ENCODE measurements at regions not wholly inside any gene's neighbourhood (a gene's known extent, or its start where the extent isn't known, plus 50 kb on each side); places are given as distances from the start of the nearest gene placed in this dataset.
A peak's percentile ranks its signal among the peaks of the same experiment; 100 is the strongest.
"Not testable (repeated sequence)": the region's sequence is repeated elsewhere in the genome, so short reads cannot be mapped to it uniquely, and the experiment has no call there.

GRCh38 chr6:135667691-135668455, 170.3 kb upstream of the AHI1 start:
- peaks cover 0 to 15% of the 10 kb centered on the region in 2 donors for H3K9me3 Mint-ChIP-seq
- peak overlapping the region in 1 of 2 donors; percentile 28 for H3K27ac Mint-ChIP-seq
- no peak for ATAC-seq
- peaks cover 0 to 11% of the 10 kb centered on the region in 2 donors for H3K36me3 Mint-ChIP-seq
- DNase-seq (ENCODE audit: low spot score in 2 of 2), result no peak

DNA sequence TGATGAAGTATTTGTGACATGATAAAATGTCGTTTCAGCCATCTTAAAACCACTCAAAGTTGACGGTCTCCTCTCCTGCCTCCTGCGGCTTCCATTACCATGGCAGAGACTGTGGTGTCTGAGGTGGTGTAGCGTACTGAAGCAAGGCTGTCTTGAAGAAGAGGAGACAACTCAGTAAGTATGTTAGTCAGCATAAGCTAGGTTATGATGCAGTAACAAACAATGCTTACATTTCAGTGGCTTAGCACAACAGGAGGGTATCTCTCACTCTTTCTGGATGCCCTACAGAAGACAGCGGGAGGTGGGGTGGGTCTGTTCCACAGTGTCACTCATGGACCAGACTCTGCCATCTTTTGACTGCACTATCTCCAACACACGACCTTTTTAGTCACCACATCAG, 174.7 kb upstream of the AHI1 start:
- H3K9me3 Mint-ChIP-seq, result peaks cover 0 to 5% of the 10 kb centered on the region in 2 donors
- H3K36me3 Mint-ChIP-seq, result peaks cover 0 to 11% of the 10 kb centered on the region in 2 donors
- H3K27ac Mint-ChIP-seq, result no peak overlapping the region
- DNase-seq (ENCODE audit: low spot score in 2 of 2) (no peak), ATAC-seq (no peak)

GRCh38 chr6:135673501-135674309, 176.2 kb upstream of the AHI1 start:
- peak overlapping the region; percentile 5 to 81 for H3K27ac Mint-ChIP-seq
- peaks cover 0 to 5% of the 10 kb centered on the region in 2 donors for H3K9me3 Mint-ChIP-seq
- peaks cover 0 to 11% of the 10 kb centered on the region in 2 donors for H3K36me3 Mint-ChIP-seq
- ATAC-seq, result peak; percentile 34 to 57
- DNase-seq (ENCODE audit: low spot score in 2 of 2), result no peak

DNA sequence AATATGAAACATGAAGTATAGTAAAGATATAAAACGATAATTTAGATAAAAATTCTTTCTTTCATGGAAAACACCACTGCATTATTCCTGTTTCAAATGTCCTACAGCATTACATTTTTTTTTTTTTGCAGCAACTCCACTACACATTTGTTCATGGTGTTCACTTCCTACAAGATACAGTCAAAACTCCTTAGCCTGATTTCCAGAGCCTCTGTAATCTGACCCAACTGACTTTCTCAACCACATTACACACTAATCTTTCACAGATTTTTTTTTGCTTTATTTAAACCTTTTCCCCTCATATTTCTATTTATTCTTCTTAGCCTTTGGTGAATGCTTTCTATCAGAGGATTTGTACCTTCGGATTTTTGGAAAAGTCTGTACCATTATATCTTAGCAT, 176.5 kb upstream of the PDE7B start:
- ATAC-seq (no peak), DNase-seq (ENCODE audit: low spot score in 2 of 2) (no peak)
- Mint-ChIP-seq H3K36me3 (peaks cover 0 to 11% of the 10 kb centered on the region in 2 donors), H3K9me3 (peaks cover 0 to 5% of the 10 kb centered on the region in 2 donors), H3K27ac (no peak overlapping the region)

DNA sequence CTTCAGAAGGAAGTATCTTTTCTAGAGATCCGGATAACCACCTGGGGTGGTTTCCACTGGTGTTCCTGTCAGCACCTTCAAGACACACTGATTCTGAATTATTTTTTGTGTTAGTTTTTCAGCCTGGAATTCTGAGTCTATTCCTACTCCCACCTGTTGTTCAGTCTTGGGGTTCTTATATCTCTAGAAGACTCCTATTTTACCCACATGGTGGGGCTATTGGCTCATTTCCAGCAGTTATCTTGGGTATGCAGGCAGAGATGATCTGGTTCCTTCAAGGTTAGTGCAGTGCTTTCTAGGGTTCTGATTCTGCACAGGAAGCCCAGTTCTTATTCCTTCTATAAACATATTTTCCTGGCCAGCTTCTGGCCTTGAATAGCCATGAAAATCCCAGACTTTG, 175.6 kb upstream of the PDE7B start:
- peaks cover 0 to 5% of the 10 kb centered on the region in 2 donors for H3K9me3 Mint-ChIP-seq
- peak; percentile 56 to 66 for ATAC-seq
- H3K27ac Mint-ChIP-seq, result no peak overlapping the region
- DNase-seq (ENCODE audit: low spot score in 2 of 2), result peak in 1 of 2 donors; percentile 28
- H3K36me3 Mint-ChIP-seq, result peaks cover 0 to 11% of the 10 kb centered on the region in 2 donors

DNA sequence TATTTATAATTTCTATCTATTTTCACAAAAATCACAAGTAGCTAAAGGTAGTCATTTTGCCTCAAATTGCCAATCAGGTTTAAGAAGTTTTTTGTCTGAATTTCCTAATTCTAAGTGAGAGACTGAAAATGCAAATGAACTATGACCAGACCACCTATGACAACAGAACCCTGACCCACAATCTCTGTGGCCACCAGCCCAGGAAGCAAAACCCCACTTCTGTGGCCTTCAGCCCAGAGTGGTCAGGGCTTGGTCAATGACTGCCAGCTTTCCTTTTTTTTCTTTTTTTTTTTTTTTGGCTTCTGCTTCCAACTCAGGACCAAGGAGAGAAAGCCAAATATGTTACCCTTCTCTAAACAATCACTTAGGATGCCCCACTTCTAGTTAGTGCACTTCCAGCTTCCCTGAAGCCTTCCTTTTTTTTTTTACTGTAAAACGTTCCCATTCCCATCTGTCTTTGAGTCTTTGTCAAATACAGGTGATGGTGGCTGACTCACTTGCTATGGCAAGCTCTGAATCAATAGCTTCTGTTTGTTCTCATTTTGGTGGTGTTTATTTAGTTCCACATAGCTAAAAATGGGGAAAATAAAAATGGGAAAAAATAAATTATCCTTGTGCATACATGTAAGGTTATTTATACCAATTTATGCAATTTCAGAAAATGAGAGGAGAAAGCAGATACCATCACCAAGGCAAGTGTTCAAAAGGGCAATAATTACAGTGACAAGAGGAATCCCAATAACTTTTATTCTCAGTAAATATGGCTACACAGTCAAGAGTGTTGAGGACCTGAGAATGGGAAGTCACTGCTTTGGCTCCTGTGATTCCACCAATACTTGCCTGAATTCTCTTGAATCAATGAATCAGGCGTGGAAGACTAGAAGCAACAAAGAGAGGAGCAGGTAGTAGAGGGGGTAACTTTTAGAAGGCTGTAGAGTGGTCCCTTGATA, 170.3 kb upstream of the PDE7B start:
- DNase-seq (ENCODE audit: low spot score in 2 of 2), result no peak
- no peaks in the 10 kb centered on the region for H3K36me3 Mint-ChIP-seq

GRCh38 chr6:135686784-135687301, 164.7 kb upstream of the PDE7B start:
- peaks cover 0 to 3% of the 10 kb centered on the region in 2 donors for H3K9me3 Mint-ChIP-seq
- ATAC-seq (no peak), DNase-seq (ENCODE audit: low spot score in 2 of 2) (no peak)
- H3K36me3 Mint-ChIP-seq, result no peaks in the 10 kb centered on the region
- no peak overlapping the region for H3K27ac Mint-ChIP-seq

More for the DNA sequence above, 170.3 kb upstream of the PDE7B start:
- Mint-ChIP-seq H3K27ac (peak overlapping the region in 1 of 2 donors; percentile 28), H3K9me3 (no peaks in the 10 kb centered on the region)
- no peak for ATAC-seq

DNA sequence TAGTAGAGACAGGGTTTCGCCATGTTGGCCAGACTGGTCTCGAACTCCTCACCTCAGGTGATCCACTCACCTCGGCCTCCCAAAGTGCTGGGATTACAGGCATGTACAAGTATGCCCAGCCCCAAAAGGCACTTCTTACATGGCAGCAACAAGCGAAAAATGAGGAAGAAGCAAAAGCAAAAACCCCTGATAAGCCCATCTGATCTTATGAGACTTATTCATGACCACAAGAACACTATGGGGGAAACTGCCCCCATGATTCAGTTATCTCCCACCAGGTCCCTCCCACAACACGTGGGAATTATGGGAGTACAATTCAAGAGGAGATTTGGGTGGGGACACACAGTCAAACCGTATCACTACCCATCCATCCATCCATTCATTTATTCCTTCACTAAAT, 163.0 kb upstream of the PDE7B start:
- DNase-seq (ENCODE audit: low spot score in 2 of 2); ATAC-seq; H3K36me3 Mint-ChIP-seq; H3K9me3 Mint-ChIP-seq; H3K27ac Mint-ChIP-seq: not testable (repeated sequence)

- Mint-ChIP-seq H3K9me3 (peaks cover 0 to 3% of the 10 kb centered on the region in 2 donors), H3K27ac (no peak overlapping the region), H3K36me3 (no peaks in the 10 kb centered on the region)
- DNase-seq (ENCODE audit: low spot score in 2 of 2) (no peak), ATAC-seq (no peak)
These were observed 159.1 kb upstream of the PDE7B start for GRCh38 chr6:135692426-135692825.

GRCh38 chr6:135693811-135694370, 157.6 kb upstream of the PDE7B start:
- Mint-ChIP-seq H3K27ac (no peak overlapping the region), H3K36me3 (no peaks in the 10 kb centered on the region), H3K9me3 (no peaks in the 10 kb centered on the region)
- no peak for DNase-seq (ENCODE audit: low spot score in 2 of 2)
- no peak for ATAC-seq

DNA sequence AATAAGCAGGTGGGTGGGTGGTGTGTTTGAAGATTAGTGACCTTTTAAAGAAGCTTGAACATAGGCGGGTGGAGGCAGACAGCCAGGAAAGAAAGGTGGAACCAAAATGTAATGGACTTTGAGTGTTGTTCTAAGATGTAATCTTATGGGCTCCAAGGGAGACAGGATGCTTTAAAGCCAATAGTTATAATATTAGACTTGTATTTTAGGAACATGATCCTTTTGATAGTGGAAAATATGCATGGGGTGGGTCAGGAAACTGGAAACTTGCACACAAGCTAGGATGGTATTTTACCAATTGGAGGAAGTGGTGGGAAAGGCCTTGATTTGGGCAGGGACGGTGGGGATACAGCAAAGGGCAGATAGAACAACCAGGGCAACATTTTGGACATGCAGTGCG, 151.8 kb upstream of the PDE7B start:
- ATAC-seq, result no peak
- Mint-ChIP-seq H3K27ac (no peak overlapping the region), H3K9me3 (no peaks in the 10 kb centered on the region)

DNA sequence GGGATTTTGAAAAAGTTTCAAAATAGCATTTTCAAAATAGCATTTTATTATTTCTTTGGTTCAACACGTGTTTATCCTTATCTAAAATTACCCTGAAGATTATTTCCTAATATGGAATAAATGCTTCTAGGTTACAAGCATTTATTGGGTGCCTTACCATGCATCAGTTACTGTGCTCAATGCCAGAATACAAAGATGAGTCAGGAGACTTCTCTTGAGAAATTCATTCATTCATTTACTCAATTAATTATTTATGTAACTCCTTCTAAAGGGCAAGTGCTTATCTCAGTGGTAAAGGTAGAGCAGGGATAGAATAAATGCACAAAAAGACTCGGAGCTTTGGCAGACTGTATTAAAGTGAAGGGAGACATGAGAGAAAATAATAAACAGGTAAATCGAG, 150.1 kb upstream of the PDE7B start:
- no peak for ATAC-seq
- DNase-seq (ENCODE audit: low spot score in 2 of 2), result no peak
- Mint-ChIP-seq H3K27ac (no peak overlapping the region), H3K9me3 (no peaks in the 10 kb centered on the region), H3K36me3 (no peaks in the 10 kb centered on the region)

More for the DNA sequence above, 151.8 kb upstream of the PDE7B start:
- H3K36me3 Mint-ChIP-seq, result no peaks in the 10 kb centered on the region
- DNase-seq (ENCODE audit: low spot score in 2 of 2), result no peak

- no peaks in the 10 kb centered on the region for H3K36me3 Mint-ChIP-seq
- no peaks in the 10 kb centered on the region for H3K9me3 Mint-ChIP-seq
- H3K27ac Mint-ChIP-seq, result peak overlapping the region in 1 of 2 donors; percentile 74
- DNase-seq (ENCODE audit: low spot score in 2 of 2) (no peak), ATAC-seq (peak; percentile 41 to 50)
These were observed 148.5 kb upstream of the PDE7B start for GRCh38 chr6:135703007-135703406.

- Mint-ChIP-seq H3K27ac (peak overlapping the region in 1 of 2 donors; percentile 74), H3K9me3 (no peaks in the 10 kb centered on the region), H3K36me3 (no peaks in the 10 kb centered on the region)
- DNase-seq (ENCODE audit: low spot score in 2 of 2) (no peak), ATAC-seq (peak; percentile 72 to 85)
These were observed 147.9 kb upstream of the PDE7B start for GRCh38 chr6:135703621-135704020.

DNA sequence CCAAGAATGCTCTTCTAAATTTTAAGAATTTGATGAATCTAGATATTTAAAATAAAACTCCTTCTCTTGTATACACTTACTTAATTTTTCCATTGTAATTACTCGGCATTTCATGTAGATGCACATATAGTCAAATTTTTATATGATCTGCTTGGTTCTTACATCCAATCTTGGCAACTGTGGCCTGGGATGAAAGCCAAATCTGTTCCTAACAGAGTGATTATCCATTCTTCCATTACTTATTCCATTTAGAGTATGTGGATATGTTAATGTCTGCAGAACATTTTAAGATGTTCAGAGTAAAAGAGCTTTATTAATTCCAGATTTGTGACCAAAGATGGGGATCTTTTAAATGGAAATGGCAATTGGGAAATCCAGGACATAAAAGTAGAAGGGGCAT, 144.1 kb upstream of the PDE7B start:
- no peaks in the 10 kb centered on the region for H3K9me3 Mint-ChIP-seq
- ATAC-seq (no peak), DNase-seq (ENCODE audit: low spot score in 2 of 2) (no peak)
- H3K27ac Mint-ChIP-seq, result no peak overlapping the region
- H3K36me3 Mint-ChIP-seq, result no peaks in the 10 kb centered on the region

- Mint-ChIP-seq H3K27ac (no peak overlapping the region), H3K9me3 (no peaks in the 10 kb centered on the region), H3K36me3 (no peaks in the 10 kb centered on the region)
- DNase-seq (ENCODE audit: low spot score in 2 of 2) (no peak), ATAC-seq (no peak)
These were observed 141.5 kb upstream of the PDE7B start for GRCh38 chr6:135710042-135710441.
